NCI-H128 (cell line): ENCODE measurements at regions not wholly inside any gene's neighbourhood (a gene's known extent, or its start where the extent isn't known, plus 50 kb on each side); places are given as distances from the start of the nearest gene placed in this dataset.
"Not testable (repeated sequence)": the region's sequence is repeated elsewhere in the genome, so short reads cannot be mapped to it uniquely, and the experiment has no call there.

Experiments
- DNase-seq: peaks from one replicate; lab custom pipeline; 2025; ENCODE audit not compliant: unreplicated experiment; lab: John Stamatoyannopoulos, UW

DNA sequence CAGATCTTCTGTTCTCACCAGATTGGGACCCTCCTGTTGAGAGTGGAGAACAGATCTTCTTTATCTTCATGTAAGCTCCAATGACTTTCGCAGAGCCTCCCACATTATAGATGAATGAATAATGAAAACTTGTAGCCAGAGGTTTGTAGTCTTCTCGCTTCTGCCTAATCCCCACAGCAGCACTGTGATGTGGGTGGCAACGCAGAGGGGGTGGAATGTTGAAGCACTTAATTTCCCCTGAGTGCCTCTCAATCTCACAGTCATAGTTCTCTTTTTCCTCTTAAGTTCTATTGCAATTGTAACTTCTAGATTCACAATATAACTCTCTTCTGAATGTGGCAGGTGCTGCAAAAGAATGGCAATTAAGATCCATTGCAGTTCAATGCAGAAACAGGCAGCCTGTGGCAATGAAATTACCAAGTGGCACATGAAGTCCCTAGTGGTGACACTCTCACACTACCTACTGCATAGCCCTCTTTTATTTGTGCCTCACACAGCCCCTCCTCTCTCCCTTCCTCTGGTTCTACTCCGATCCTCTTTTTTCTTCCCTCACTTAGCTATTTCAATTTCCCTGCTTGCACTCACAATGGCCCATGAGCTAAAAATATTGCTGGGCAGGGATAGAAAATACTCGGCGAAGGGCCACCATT lies 281.9 kb downstream of the UBE3D start:
- DNase-seq: no peak

DNA sequence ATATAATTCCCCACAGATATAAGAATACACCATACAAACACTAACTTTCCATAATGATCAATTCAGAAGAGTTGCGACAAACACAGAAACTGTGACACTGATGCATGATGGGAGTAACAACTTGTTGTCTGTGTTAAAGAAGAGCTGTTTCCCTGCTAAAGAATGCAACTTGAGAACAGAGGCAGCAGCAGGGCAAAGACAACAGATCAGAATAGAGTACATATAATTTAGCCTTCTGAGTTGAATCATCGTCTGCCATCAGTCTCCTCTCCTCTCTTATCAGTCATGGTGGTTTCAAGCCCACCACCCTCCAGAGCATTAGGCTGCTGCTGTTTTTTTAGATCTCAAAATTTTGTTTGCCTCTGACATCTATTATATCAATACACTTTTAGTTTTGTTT lies 280.4 kb downstream of the UBE3D start:
- no peak for DNase-seq

DNA sequence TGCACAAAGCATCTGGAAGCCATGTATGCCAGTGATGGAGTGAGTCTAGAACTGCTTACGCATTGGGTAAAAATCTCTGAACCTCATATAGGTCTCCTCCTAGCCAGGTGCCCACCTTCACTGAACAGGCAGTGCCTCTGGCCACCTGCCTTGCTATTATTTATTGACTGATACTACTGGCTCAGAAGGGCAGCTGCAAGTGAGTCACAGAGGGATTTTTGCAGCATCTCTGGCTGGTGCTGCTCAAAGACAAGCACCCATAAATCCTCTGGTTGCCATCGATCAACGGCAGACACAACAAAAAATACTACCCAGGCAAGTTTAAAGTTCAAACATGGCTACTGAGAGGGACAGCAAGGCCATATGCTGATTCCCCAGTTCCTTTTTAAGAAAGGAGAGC lies 279.4 kb downstream of the UBE3D start:
- DNase-seq: no peak

DNA sequence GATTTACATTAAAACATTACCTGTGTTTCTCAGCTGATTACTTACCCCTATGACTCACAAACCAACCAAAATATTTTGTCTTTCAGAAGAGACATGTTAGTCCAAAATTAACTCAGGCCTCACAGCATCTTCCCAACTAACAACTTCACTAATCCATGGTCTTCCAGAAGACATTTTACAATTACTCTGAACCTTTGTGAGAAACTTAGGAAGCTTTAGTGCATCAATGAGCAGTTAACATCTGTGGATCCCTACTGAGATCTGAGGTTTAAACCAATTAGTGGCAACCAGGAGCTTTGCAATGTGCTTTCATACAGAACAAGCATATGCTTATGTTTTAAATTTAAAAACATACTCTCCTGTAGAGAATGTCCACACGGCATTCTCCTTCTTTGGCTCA lies 269.7 kb downstream of the UBE3D start:
- no peak for DNase-seq

DNA sequence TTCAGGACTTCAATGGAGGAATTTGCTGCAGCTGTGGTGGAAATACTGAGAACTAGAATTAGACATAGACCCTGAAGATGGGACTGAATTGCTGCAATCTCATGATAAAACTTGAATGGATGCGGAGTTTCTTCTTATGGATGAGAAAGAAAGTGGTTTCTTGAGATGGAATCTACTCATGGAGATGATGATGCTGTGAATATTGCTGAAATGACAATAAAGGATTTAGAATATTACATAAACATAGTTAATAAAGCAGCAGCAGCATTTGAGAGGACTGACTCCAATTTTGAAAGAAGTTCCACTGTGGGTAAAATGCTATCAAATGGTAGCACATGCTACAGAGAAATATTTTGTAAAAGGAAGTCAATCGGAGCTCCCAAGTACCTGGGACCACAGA lies 264.6 kb downstream of the UBE3D start:
- DNase-seq: no peak

DNA sequence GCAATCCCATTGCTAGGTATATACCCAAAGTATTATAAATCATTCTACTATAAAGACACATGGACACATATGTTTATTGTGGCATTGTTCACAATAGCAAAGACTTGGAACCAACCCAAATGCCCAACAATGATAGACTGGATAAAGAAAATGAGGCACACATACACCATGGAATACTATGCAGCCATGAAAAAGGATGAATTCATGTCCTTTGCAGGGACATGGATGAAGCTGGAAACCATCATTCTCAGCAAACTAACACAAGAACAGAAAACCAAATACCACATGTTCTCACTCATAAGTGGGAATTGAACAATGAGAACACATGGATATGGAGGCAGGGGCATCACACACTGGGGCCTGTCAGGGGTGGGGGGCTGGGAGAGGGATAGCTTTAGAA lies 249.4 kb downstream of the UBE3D start:
- DNase-seq: not testable (repeated sequence)

DNA sequence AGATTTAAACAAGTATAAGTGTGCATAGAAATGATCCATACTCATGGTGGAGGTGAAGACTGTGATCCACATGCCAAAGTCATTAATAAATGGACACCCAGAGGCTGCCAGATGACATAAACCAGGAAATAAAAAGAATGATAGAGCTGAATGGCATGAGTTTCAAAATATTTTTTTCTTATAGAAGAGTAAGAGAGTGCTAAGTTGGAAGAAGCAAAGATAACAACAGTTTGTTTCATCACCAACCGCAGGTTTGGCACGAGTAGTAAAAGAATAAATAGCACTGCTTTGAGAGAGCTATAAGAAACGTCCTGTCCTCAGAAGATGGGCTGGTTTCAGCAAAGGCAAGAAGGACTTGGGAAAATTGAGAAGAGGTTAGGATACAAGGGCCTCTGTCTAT lies 246.9 kb downstream of the UBE3D start:
- DNase-seq: no peak

DNA sequence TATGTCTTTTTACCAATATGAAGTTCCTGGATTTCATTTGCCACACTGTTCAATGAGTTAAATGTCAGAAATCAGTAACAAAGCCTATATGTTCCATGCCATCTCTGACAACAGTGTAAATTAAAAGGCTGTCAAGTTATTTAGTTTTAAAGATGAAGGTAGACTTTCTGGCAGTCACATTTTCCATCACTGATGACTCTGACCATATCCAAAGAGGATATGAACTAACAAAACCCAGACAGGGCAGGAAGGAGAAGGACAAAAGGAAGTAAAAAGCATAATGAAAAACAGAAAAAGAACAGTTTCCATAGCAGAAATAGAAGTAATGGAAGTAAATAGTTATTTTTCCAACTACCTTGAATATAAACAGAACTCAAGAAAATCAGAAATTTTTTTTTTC lies 242.3 kb downstream of the UBE3D start:
- DNase-seq: no peak

DNA sequence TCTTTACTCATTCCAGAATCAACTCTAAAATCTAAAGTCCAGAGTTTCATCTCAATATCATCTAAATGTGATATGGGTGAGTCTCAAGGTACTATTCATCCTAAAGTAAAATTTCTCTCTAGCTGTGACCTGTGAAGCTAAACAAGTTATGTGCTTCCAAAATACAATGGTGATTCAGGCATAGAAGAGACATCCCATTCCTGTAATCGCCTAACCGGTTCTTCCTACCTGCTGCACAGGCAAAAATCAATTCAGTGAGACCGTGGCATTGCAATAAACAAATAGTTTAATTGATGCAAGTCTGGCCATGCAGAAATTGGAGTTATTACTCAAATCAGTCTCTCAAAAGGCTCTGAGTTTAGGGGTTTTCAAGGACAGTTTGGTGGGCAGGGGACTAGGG lies 232.8 kb downstream of the UBE3D start:
- DNase-seq: no peak

DNA sequence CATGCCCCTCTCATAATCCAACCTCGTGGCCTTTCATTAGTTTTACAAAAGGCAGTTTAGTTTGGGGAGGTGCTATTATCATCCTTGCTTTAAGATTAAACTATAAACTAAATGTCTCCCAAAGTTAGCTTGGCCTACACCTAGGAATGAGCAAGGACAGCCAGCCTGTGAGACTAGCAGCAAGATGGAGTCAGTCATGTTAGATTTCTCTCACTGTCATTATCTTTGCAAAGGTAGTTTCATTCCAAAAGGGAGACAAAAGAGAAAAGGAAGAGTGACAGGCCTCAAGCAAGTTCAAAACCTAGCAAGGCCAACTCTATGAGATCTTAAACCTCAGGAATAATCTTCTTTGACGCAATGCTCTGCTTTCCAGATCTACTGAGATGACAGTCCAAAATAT lies 232.2 kb downstream of the UBE3D start:
- no peak for DNase-seq

DNA sequence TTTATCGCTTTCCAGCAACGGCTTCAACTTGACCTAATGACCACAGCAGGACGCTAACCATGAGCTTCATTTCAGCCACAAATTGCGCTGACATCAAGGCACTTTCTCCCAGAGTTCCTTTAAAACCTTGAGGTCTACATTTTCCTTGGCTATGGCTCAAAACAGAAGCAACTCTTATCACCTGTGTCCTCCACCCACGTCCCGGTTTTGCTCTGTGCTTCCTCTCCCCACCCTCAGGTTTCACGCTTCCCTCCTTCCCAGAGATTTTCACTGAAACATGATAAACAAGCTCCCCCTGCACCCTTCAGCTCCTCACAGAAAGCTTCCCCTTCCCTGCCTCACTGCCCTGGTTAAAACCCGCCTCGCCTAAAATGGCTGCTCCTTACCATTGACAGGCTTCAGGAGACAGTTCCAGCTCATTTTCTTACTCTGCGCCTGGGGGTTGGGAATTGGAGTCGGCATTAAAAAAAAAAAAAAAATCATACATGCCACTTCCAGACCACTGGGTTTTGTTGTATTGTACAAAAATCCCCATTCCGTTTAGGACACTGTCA lies 229.5 kb downstream of the UBE3D start:
- no peak for DNase-seq

DNA sequence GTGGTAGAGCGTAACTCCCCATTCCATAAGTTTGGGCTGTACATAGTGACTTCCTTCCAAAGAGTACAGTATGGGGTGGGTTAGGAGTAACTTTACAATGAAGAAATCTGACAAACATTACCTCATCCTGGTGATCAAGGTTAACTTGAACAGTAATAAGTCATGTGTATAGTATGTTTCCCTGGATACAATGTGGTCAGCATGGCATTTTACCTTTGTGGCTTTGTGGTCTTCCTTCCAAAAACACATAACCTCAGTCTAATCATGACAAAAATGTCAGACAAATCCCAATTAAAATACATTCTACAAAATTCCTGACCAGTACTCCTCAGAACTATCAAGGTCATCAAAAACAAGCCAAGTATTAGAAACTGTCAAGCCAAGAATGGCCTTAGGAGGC lies 225.1 kb downstream of the UBE3D start:
- DNase-seq: no peak

DNA sequence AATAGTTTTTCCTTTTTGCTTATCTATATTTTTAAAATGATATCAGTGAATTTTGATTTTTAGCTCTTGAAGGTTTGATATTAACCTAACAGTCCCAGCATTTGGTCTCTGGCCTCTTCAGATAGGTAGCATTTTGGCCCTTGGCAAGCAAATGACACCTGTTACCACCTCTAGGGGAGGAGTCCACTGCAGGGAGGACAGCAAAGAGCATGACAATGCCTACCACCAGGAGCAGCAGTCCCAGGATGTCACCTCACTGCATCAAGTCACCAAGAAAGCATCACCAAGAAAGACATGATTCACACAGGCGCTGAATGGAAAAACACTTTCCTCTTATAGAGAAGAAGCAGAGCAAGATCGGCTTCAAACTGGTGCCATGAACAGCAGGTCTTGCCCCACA lies 224.3 kb downstream of the UBE3D start:
- no peak for DNase-seq
